ENCODE measurements at regions not wholly inside any gene's neighbourhood (a gene's known extent, or its start where the extent isn't known, plus 50 kb on each side); places are given as distances from the start of the nearest gene placed in this dataset.
"Not testable (repeated sequence)": the region's sequence is repeated elsewhere in the genome, so short reads cannot be mapped to it uniquely, and the experiment has no call there.

- not testable (repeated sequence) for TF ChIP-seq CREB1 (CRISPR knock-in tag; IDR thresholded peaks at IDR 0.05); CTCF (IDR thresholded peaks at IDR 0.05); FOXP4 (CRISPR knock-in tag; IDR thresholded peaks at IDR 0.05); NFATC4 (CRISPR knock-in tag; IDR thresholded peaks at IDR 0.05); SMAD3 (CRISPR knock-in tag; IDR thresholded peaks at IDR 0.05; ENCODE audit: borderline replicate concordance); NR2C2 (CRISPR knock-in tag; IDR thresholded peaks at IDR 0.05)
Measured at GRCh38 chr7:32729335-32729675, 162.3 kb downstream of the KBTBD2 start.

All from WTC11 (cell line).